ENCODE measurements at regions not wholly inside any gene's neighbourhood (a gene's known extent, or its start where the extent isn't known, plus 50 kb on each side); places are given as distances from the start of the nearest gene placed in this dataset.

GRCh38 chr5:173763410-173763809 lies 124.7 kb upstream of the CPEB4 start:
- Histone ChIP-seq H3K27ac (ENCODE audit: insufficient read length, low read depth, low read length) (no peak overlapping the region), H3T11ph (ENCODE audit: low read length) (no peak overlapping the region), H2AK5ac (ENCODE audit: insufficient read length, low read length) (no peak overlapping the region), H4K5ac (ENCODE audit: insufficient read length, low read depth, low read length) (no peak overlapping the region), H3K18ac (ENCODE audit: insufficient read length, low read depth, low read length) (no peak overlapping the region), H2BK15ac (ENCODE audit: low read depth, low read length) (no peak overlapping the region), H3K4ac (ENCODE audit: low read depth, low read length) (no peak overlapping the region), H3K79me1 (ENCODE audit: insufficient read depth, low read depth, low read length, poor library complexity, severe bottlenecking) (no peaks in the 10 kb centered on the region), H3K79me2 (ENCODE audit: insufficient read depth, low read length) (no peaks in the 10 kb centered on the region), H3K56ac (ENCODE audit: insufficient read length, low read depth, low read length) (no peak overlapping the region), H2AFZ (ENCODE audit: low read length) (no peak overlapping the region), H3K4me2 (ENCODE audit: insufficient read depth, insufficient read length, low read length) (no peak overlapping the region), H2BK12ac (ENCODE audit: insufficient read length, low read depth, low read length) (no peak overlapping the region), H3K23me2 (ENCODE audit: insufficient read length, low read depth, low read length, poor library complexity, severe bottlenecking) (no peaks in the 10 kb centered on the region), H3K27me3 (ENCODE audit: insufficient read depth, low read length) (no peaks in the 10 kb centered on the region; the same call in 1 of the 2 replicates), H2BK20ac (ENCODE audit: low read depth, low read length, poor library complexity, severe bottlenecking) (no peak overlapping the region), H3K9ac (ENCODE audit: extremely low read depth, insufficient read length, low read length) (no peak overlapping the region), H4K91ac (ENCODE audit: insufficient read length, low read depth, low read length) (no peak overlapping the region), H4K20me1 (ENCODE audit: control insufficient read depth, insufficient read depth, insufficient read length) (no peaks in the 10 kb centered on the region), H3K4me1 (ENCODE audit: insufficient read depth, low read length) (peaks cover 2% of the 10 kb centered on the region; the same call in 1 of the 2 replicates), H3K23ac (ENCODE audit: insufficient read length, low read depth, low read length) (no peak overlapping the region), H3K9me3 (ENCODE audit: control insufficient read depth, low read depth, low read length) (no peaks in the 10 kb centered on the region), H3K14ac (ENCODE audit: insufficient read depth, low read length) (no peak overlapping the region), H2BK120ac (ENCODE audit: low read depth, low read length, poor library complexity, severe bottlenecking) (no peak overlapping the region), H4K8ac (replicated peaks; ENCODE audit: insufficient read length, low read depth, low read length) (no peak overlapping the region), H2BK5ac (ENCODE audit: insufficient read length, low read length) (no peak overlapping the region)
- H3K4me3 Mint-ChIP-seq: no peak overlapping the region
- peaks cover 16 to 22% of the 10 kb centered on the region in 2 experiments for H3K4me1 Mint-ChIP-seq
- no peaks in the 10 kb centered on the region for H3K9me3 Mint-ChIP-seq
- peaks cover 18% of the 10 kb centered on the region for H3K27me3 Mint-ChIP-seq (ENCODE audit: low read depth)
- H3K27ac Mint-ChIP-seq: no peak overlapping the region
- no peak for DNase-seq
- WGBS (ENCODE audit: extremely low coverage, insufficient read length, low lambda C conversion rate): no CpG with 5 or more reads among the region's 8 CpGs
- TF ChIP-seq CTCF (conservative IDR thresholded peaks at IDR 0.05): no peak
- H3K36me3 Mint-ChIP-seq (ENCODE audit: insufficient read depth in 1 of 3, low read depth in 3 of 3): no peaks in the 10 kb centered on the region

All from H9 (cell line).